HG02678 (cell line): ENCODE measurements at regions not wholly inside any gene's neighbourhood (a gene's known extent, or its start where the extent isn't known, plus 50 kb on each side); places are given as distances from the start of the nearest gene placed in this dataset.
"Not testable (repeated sequence)": the region's sequence is repeated elsewhere in the genome, so short reads cannot be mapped to it uniquely, and the experiment has no call there.

Experiments
- ATAC-seq: cut with Tn5 transposase; IDR thresholded peaks from one replicate; pipeline ENCODE4 v1.9.1; 2021; ENCODE audit warnings: mild to moderate bottlenecking, moderate library complexity; ENCODE audit not compliant: unreplicated experiment

DNA sequence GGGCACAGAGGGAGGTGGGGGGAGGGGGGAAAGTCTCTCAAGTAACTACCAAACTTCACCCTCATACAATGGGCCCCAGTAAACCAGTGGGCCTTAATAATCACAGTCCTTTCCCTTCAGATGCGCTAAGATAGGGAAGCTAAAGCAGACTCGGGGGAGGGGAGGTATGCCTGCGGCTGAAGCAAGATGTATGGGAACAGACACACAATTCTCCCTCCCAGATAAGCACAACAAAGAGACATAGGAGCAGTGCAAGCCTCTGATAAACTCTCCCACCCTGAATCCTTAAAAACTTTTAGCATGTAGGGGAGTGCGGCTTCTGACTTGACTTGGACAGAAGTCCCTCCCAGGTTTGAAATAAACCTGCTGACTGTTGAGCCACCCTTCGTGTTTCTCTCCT, 54.7 kb downstream of the PROP1 start:
- not testable (repeated sequence) for ATAC-seq

GRCh38 chr5:177939246-177940171, 56.5 kb downstream of the PROP1 start:
- ATAC-seq: not testable (repeated sequence)

- ATAC-seq: not testable (repeated sequence)
Measured at GRCh38 chr5:177938767-177939166, 57.3 kb downstream of the PROP1 start.

DNA sequence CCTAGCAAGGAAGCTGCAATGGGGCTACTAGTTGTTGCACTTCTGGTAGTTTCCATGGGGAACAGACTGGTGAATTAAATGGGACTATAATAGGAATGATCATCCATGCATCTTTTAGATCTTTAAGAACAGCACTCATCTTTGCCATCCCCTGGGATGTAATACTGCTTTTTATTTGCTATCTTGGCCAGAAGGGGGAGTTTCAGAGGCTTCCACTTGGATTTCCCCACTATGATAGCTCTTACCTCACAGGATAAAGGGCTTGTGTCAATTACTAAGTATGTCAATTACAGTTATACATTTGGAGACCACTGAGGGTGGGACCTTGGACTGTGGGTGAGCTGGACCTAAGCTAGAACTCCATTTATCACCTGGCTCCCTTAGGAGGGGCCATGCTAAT, 61.8 kb downstream of the PROP1 start:
- ATAC-seq: not testable (repeated sequence)

GRCh38 chr5:177930269-177931022, 65.6 kb downstream of the PROP1 start:
- not testable (repeated sequence) for ATAC-seq

- ATAC-seq: not testable (repeated sequence)
Measured at GRCh38 chr5:177929618-177930017, 66.4 kb downstream of the PROP1 start.

DNA sequence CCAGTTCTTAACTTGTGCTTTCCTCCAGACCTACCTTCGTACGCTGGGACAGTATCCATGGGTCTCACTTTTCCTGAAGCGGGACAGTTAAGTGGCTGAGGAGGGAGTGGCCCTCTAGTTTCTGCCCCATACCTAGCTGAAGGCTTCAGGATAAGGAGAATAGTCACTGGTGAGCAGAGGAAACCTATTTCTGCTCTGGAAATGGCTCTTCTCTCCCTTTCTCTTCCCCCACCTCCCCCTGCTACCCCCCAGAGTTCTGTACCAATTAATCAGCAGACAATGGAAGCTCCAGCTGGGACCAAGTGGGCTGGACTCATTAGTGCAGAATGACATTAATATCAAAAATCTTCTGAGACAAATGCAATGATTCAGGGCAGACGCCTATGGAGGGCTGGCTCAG, 68.5 kb downstream of the PROP1 start:
- not testable (repeated sequence) for ATAC-seq

- not testable (repeated sequence) for ATAC-seq
Measured at GRCh38 chr5:177924577-177924976, 71.5 kb downstream of the PROP1 start.

GRCh38 chr5:177923837-177924236, 72.2 kb downstream of the PROP1 start:
- not testable (repeated sequence) for ATAC-seq

DNA sequence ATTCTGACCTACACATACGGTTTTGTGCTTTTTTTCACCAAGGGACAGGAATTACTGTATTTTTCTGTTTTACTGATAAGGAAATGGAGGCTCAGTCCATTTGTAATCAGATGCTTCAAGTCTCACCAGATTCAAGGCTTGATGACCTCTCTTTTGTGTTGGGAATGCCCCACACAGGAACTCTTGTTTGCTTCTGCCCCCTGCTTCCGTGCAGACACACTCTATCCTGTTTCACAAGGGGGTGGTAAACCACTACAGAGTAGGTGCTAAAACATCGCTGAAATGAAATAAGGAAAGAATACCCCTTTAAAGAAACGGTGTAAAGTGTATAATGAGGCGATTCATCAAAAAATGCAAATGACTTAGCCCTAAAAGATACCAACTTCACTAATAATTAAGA, 72.9 kb downstream of the PROP1 start:
- not testable (repeated sequence) for ATAC-seq

GRCh38 chr5:177909261-177909660, 86.8 kb downstream of the PROP1 start:
- ATAC-seq: not testable (repeated sequence)

- ATAC-seq: not testable (repeated sequence)
Measured at GRCh38 chr5:177902806-177903205, 93.2 kb downstream of the PROP1 start.

GRCh38 chr5:177900066-177900465, 96.0 kb downstream of the PROP1 start:
- ATAC-seq: not testable (repeated sequence)

DNA sequence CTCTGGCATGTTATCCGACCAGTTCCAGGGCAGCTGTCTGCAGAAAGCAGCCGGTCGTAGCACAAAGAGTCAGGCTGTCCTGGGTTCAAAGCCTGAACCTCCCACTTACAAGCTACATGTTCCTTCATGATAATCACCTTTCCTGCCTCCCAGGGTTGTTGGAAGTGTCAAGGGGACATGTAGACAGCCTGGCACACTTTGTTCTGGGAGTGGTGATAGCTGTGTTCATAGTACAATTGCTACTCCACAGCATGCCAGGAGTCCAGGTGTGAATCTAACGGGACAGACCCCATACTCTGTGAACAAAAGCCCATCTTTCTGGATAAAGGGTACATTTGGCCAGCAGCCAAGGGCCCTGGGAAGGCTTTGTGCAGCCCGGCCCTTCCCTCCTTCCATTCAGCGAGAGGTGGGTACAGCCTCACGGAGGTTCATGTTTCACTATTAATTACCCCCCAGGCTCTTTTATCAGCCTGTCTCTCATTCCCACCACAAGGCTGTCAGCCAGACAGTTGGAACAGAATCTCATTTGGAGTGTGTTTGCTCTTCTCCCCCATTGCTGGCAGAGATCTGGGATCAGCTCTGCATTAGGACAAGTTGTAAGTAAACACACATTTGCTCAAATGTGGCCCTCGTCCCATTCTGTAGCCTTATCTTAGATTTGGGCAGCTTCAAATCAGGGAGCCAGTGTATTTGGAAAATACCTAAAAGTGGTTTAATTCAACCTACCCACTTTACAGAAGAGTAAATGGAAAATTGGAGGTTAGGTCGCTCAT, 101.2 kb downstream of the PROP1 start:
- not testable (repeated sequence) for ATAC-seq

- not testable (repeated sequence) for ATAC-seq
Measured at GRCh38 chr5:177892357-177892665, 103.7 kb downstream of the PROP1 start.

DNA sequence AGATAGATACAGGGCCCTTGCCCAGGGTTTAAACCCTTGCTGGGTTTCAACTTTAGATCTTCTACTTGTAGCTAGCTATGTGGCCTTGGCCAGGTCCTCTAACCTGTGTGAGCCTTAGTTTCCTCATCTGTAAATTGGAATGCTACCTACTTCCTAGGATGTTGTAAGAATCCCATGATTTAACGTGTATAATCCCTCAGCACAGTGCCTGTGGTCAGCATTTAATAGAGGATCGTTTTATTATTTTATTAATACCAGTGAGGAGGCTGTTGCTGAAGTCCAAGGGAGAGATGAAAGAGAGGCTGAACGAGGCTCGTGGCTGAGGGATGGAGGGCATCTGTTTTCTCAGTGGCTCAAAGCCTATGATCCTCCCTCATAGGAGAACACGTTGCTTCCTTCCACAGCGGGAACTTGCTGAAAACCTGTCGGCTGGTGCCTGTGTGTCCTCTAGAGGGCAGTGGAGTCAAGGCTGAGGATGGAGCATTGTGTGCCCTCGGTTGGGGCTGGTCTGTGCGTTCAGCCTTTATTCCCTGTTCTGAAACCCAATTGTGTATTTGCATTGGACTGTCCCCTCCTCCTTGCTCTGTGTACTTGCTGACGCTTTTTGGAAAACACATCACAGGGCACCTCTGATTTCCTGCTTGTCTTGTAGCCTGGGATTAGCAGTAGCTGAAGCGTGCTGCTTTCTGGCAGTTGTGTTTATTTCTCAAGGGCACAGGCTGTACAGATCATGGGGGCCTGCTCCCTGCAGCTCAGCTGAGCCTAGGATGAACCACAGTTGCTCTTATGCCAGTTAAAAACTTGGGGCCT, 104.3 kb downstream of the PROP1 start:
- ATAC-seq: peak; percentile 90

GRCh38 chr5:177883295-177883694, 100.6 kb upstream of the FAM153A start:
- ATAC-seq: not testable (repeated sequence)

- ATAC-seq: not testable (repeated sequence)
Measured at GRCh38 chr5:177875900-177876238, 93.2 kb upstream of the FAM153A start.

DNA sequence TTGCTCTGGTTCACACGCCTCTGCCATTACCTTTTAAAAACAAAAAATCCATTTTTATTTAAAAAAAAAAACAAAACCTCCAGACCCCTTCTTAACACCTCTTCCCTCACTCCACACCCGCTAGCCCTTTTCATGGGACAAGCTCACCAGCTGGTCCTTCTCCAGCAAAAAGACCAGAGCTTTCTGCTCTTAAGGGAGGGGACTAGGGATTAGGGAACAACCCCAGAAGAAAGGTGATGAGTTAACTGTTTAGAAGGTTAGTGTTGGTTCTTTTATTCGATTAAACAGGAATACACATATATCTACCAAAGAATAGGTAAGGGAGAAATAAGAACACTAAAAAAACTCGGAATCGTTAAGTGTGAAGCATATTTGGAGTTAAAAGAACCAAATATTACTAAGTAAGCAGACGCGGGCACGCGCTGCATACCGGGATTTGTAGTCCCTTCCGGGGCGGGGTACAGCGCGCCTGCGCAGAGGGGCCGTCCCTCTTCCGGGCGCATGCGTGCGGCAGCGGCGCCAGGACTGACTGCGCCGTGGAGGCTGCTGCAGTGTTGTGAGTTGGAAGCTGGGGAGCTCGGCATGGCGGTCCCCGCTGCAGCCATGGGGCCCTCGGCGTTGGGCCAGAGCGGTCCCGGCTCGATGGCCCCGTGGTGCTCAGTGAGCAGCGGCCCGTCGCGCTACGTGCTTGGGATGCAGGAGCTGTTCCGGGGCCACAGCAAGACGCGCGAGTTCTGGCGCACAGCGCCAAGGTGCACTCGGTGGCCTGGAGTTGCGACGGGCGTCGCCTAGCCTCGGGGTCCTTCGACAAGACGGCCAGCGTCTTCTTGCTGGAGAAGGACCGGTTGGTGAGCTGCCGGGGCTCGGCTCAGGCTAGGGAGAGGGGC, 92.6 kb upstream of the FAM153A start:
- peak; percentile 92 for ATAC-seq
